Inflammatory macrophage treated with lipopolysaccharide for 4 hours (primary cell): ENCODE measurements at regions not wholly inside any gene's neighbourhood (a gene's known extent, or its start where the extent isn't known, plus 50 kb on each side); places are given as distances from the start of the nearest gene placed in this dataset.
"Not testable (repeated sequence)": the region's sequence is repeated elsewhere in the genome, so short reads cannot be mapped to it uniquely, and the experiment has no call there.

Experiments used
- DNase-seq: peaks from one replicate; pipeline ENCODE4 v3.0.0-alpha.2; 2020

- no peak for DNase-seq
Measured at GRCh38 chr4:141541851-141542250, 94.5 kb upstream of the IL15 start.

- DNase-seq = no peak
Measured at GRCh38 chr4:141543176-141543575, 93.2 kb upstream of the IL15 start.

GRCh38 chr4:141543706-141544105 is 92.7 kb upstream of the IL15 start:
- peak; percentile 47 for DNase-seq

GRCh38 chr4:141548791-141549190 is 87.6 kb upstream of the IL15 start:
- no peak for DNase-seq

- peak; percentile 3 for DNase-seq
Measured at GRCh38 chr4:141560056-141560455, 76.3 kb upstream of the IL15 start.

- no peak for DNase-seq
Measured at GRCh38 chr4:141562649-141563048, 73.7 kb upstream of the IL15 start.

GRCh38 chr4:141563723-141564122 is 72.7 kb upstream of the IL15 start:
- peak; percentile 1 for DNase-seq

GRCh38 chr4:141564961-141565360 is 71.4 kb upstream of the IL15 start:
- DNase-seq = not testable (repeated sequence)

- DNase-seq = no peak
Measured at GRCh38 chr4:141565379-141566089, 70.8 kb upstream of the IL15 start.

GRCh38 chr4:141567326-141567915 is 69.0 kb upstream of the IL15 start:
- no peak for DNase-seq

- DNase-seq = no peak
Measured at GRCh38 chr4:141569141-141569540, 67.2 kb upstream of the IL15 start.

GRCh38 chr4:141570290-141570689 is 66.1 kb upstream of the IL15 start:
- DNase-seq = no peak

- DNase-seq = no peak
Measured at GRCh38 chr4:141571362-141571761, 65.0 kb upstream of the IL15 start.

GRCh38 chr4:141571793-141572192 is 64.6 kb upstream of the IL15 start:
- DNase-seq = no peak

- no peak for DNase-seq
Measured at GRCh38 chr4:141573678-141574077, 62.7 kb upstream of the IL15 start.

GRCh38 chr4:141575884-141576283 is 60.5 kb upstream of the IL15 start:
- no peak for DNase-seq

GRCh38 chr4:141576585-141577110 is 59.7 kb upstream of the IL15 start:
- no peak for DNase-seq

GRCh38 chr4:141578451-141578850 is 57.9 kb upstream of the IL15 start:
- DNase-seq = no peak

- no peak for DNase-seq
Measured at GRCh38 chr4:141580523-141580922, 55.9 kb upstream of the IL15 start.
